KMS-11 (cell line): ENCODE measurements at regions not wholly inside any gene's neighbourhood (a gene's known extent, or its start where the extent isn't known, plus 50 kb on each side); places are given as distances from the start of the nearest gene placed in this dataset.
"Not testable (repeated sequence)": the region's sequence is repeated elsewhere in the genome, so short reads cannot be mapped to it uniquely, and the experiment has no call there.

Source experiments
- H2AFZ ChIP-seq: fragments of 200-600 bp; sonication (generic); 2 replicates; pipeline ENCODE4 v1.6.1; 2016; ENCODE audit warnings: antibody characterized with exemption, mixed run types, low read depth
- H3K27ac ChIP-seq: fragments of 200-600 bp; sonication (generic); 2 replicates; pipeline ENCODE4 v1.6.1; 2016; ENCODE audit warnings: mild to moderate bottlenecking, mixed run types
- H3K27me3 ChIP-seq: fragments of 200-600 bp; sonication (generic); 2 replicates; pipeline ENCODE4 v1.6.1; 2017; ENCODE audit warnings: mild to moderate bottlenecking, low read depth, mixed run types, moderate library complexity; ENCODE audit not compliant: insufficient read depth
- H3K36me3 ChIP-seq: fragments of 200-600 bp; sonication (generic); 2 replicates; pipeline ENCODE4 v1.6.1; 2017; ENCODE audit warnings: mild to moderate bottlenecking, mixed run types; ENCODE audit not compliant: insufficient read depth
- H3K4me1 ChIP-seq: fragments of 200-600 bp; sonication (generic); 2 replicates; pipeline ENCODE4 v1.6.1; 2016; ENCODE audit warnings: mild to moderate bottlenecking, low read depth, mixed run types; ENCODE audit not compliant: poor library complexity, severe bottlenecking
- H3K4me2 ChIP-seq: fragments of 200-600 bp; sonication (generic); 2 replicates; pipeline ENCODE4 v1.7.0; 2016; ENCODE audit warnings: mild to moderate bottlenecking, mixed run types
- H3K4me3 ChIP-seq: fragments of 200-600 bp; sonication (generic); IDR thresholded peaks from 2 replicates; pipeline ENCODE4 v1.6.1; 2017; ENCODE audit warnings: low read depth, low read length, mixed read lengths; ENCODE audit not compliant: insufficient read depth
- H3K79me2 ChIP-seq: fragments of 200-600 bp; sonication (generic); 2 replicates; pipeline ENCODE4 v1.6.1; 2016; ENCODE audit warnings: low read depth, mixed run types; ENCODE audit not compliant: insufficient read depth
- H3K9ac ChIP-seq: fragments of 200-600 bp; sonication (generic); 2 replicates; pipeline ENCODE4 v1.6.1; 2016; ENCODE audit warnings: mild to moderate bottlenecking, mixed run types
- H4K20me1 ChIP-seq: fragments of 200-600 bp; sonication (generic); 2 replicates; pipeline ENCODE4 v1.6.1; 2016; ENCODE audit warnings: mild to moderate bottlenecking, mixed run types; ENCODE audit not compliant: insufficient read depth
- TF ChIP-seq, protein P1 (sequence below): fragments of 200-600 bp; sonication (generic); conservative IDR thresholded peaks from 2 replicates; pipeline ENCODE4 v1.6.1; 2017; ENCODE audit warnings: low read depth, mild to moderate bottlenecking, antibody characterized with exemption, low read length, moderate library complexity, mixed read lengths

DNA sequence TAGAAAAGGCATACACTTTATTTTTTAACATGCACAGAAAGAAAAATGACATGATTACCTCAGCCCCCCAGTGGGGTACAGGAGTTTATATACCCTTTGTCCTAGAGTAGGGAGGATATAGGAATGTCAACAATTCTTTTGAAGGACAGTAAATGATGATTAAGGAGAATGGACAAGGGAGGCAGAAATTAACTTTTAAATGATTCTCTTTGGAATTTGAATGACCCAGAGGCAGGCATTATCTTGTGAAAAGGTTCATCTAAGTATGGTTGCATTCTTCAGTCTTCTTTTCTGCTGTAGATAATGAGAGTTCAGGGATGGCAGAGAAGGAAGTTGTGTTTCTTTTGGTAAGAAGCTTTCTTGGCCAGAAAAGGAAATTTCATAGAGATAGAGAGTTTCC, 971.3 kb downstream of the CNTNAP5 start:
- Histone ChIP-seq H2AFZ (no peak overlapping the region), H3K4me1 (no peaks in the 10 kb centered on the region), H4K20me1 (no peaks in the 10 kb centered on the region), H3K4me3 (no peak overlapping the region), H3K4me2 (no peak overlapping the region), H3K27ac (no peak overlapping the region), H3K36me3 (no peaks in the 10 kb centered on the region), H3K27me3 (no peaks in the 10 kb centered on the region), H3K79me2 (no peaks in the 10 kb centered on the region), H3K9ac (no peak overlapping the region)
- TF ChIP-seq, protein P1, sequence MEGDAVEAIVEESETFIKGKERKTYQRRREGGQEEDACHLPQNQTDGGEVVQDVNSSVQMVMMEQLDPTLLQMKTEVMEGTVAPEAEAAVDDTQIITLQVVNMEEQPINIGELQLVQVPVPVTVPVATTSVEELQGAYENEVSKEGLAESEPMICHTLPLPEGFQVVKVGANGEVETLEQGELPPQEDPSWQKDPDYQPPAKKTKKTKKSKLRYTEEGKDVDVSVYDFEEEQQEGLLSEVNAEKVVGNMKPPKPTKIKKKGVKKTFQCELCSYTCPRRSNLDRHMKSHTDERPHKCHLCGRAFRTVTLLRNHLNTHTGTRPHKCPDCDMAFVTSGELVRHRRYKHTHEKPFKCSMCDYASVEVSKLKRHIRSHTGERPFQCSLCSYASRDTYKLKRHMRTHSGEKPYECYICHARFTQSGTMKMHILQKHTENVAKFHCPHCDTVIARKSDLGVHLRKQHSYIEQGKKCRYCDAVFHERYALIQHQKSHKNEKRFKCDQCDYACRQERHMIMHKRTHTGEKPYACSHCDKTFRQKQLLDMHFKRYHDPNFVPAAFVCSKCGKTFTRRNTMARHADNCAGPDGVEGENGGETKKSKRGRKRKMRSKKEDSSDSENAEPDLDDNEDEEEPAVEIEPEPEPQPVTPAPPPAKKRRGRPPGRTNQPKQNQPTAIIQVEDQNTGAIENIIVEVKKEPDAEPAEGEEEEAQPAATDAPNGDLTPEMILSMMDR, result no peak

DNA sequence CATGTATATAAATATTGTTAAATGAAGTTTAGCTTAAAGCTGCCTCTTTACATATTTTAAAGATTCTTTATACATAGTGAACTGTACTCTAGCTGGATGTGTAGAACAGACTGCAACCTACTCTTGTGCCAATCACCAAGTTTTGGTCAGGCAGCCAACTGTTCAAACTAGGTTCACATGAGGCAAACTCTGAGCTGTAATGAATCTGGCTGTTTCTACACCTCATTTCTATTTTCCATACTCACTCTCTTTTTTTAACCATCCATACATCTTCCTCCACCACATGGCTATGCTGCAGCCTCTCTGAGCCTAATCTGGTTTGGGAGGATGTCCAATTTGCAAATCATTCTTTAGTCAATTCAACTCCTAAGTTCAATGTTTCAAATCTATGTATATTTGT, 974.8 kb downstream of the CNTNAP5 start:
- Histone ChIP-seq H3K4me3 (no peak overlapping the region), H3K79me2 (no peaks in the 10 kb centered on the region), H3K27ac (no peak overlapping the region), H3K4me1 (no peaks in the 10 kb centered on the region), H3K27me3 (no peaks in the 10 kb centered on the region), H3K4me2 (no peak overlapping the region), H2AFZ (no peak overlapping the region), H3K9ac (no peak overlapping the region), H4K20me1 (no peaks in the 10 kb centered on the region), H3K36me3 (no peaks in the 10 kb centered on the region)
- TF ChIP-seq, protein P1, result no peak

DNA sequence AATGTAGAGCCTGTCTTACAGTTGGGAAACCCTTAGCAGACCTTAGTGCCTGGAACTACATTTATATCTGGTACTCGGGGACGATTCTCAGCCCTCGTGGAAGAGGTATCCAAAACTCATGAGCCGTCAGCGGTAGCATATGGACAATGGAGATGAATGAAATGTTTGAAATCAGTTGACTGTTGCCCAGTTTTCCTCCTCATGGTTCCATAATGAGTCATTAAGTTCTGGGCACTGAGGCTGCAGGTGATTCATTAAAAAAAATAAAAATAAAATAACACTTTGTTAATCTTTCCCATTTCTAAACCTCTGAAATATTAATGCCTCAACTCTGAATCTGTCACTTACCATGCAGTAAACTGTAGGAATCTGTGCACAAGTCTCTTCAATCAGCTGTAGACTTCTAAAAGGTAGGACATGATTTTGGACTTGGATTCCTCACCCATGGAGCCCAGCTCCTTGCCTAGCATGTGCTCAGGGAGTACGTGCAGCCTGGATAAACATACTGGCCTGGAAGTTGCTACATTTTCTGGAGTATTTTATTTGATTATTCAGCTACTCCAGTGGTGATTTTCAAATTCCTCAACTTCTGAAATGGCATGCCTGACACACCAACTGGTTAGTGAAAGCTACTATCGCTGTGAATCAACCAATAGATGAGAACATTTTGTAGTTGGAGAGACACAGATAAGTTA, 979.2 kb downstream of the CNTNAP5 start:
- Histone ChIP-seq H3K4me1 (no peaks in the 10 kb centered on the region), H3K4me3 (no peak overlapping the region), H3K27me3 (no peaks in the 10 kb centered on the region), H3K79me2 (no peaks in the 10 kb centered on the region), H3K27ac (no peak overlapping the region), H3K9ac (no peak overlapping the region), H3K36me3 (no peaks in the 10 kb centered on the region), H3K4me2 (no peak overlapping the region), H2AFZ (no peak overlapping the region), H4K20me1 (no peaks in the 10 kb centered on the region)
- TF ChIP-seq, protein P1, result no peak

GRCh38 chr2:125006676-125007075, 981.6 kb downstream of the CNTNAP5 start:
- H3K27me3 ChIP-seq, result no peaks in the 10 kb centered on the region
- TF ChIP-seq, protein P1, result no peak
- H3K4me3 ChIP-seq, result no peak overlapping the region
- H3K4me1 ChIP-seq, result no peaks in the 10 kb centered on the region
- H3K79me2 ChIP-seq, result no peaks in the 10 kb centered on the region
- no peaks in the 10 kb centered on the region for H4K20me1 ChIP-seq
- no peaks in the 10 kb centered on the region for H3K36me3 ChIP-seq
- H3K4me2 ChIP-seq, result no peak overlapping the region
- H3K27ac ChIP-seq, result no peak overlapping the region
- H3K9ac ChIP-seq, result no peak overlapping the region
- H2AFZ ChIP-seq, result no peak overlapping the region

DNA sequence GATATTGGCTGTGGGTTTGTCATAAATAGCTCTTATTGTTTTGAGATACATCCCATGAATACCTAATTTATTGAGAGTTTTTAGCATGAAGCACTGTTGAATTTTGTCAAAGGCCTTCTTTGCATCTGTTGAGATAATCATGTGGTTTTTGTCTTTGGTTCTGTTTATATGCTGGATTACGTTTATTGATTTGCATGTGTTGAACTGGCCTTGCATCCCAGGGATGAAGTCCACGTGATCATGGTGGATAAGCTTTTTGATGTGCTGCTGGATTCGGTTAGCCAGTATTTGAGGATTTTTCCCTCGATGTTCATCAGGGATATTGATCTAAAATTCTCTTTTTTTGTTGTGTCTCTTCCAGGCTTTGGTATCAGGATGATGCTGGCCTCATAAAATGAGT, 1003.6 kb downstream of the CNTNAP5 start:
- not testable (repeated sequence) for H3K79me2 ChIP-seq, H3K27ac ChIP-seq, H4K20me1 ChIP-seq

More for the DNA sequence above, 1003.6 kb downstream of the CNTNAP5 start:
- not testable (repeated sequence) for H3K27me3 ChIP-seq, H2AFZ ChIP-seq, H3K9ac ChIP-seq, H3K36me3 ChIP-seq, H3K4me2 ChIP-seq, H3K4me3 ChIP-seq, H3K4me1 ChIP-seq
